ENCODE measurements at regions not wholly inside any gene's neighbourhood (a gene's known extent, or its start where the extent isn't known, plus 50 kb on each side); places are given as distances from the start of the nearest gene placed in this dataset.

DNA sequence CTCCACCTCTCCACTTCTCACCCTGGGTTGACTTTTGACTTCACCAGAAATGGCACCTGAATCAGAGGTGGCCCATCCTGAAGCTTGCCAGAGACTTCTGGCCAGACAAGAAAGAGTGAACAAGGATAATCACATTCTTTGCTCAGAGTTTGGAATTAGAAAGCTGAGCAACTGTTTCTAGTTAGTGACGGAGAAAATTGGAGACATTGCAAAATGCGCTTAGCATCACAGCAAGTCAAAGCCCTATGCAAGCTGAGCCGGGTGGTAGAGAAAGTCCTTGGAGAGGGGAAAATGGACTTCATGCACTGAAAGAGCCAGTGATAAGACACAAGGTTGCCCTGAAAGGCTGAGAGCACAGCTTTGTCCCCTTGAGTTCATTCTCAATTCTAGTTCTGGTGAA lies 161.8 kb downstream of the PAH start:
- Histone ChIP-seq H3K27ac (ENCODE audit: low read length) (no peak overlapping the region), H3K36me3 (ENCODE audit: insufficient read depth, low read depth, low read length) (no peaks in the 10 kb centered on the region), H3K27me3 (ENCODE audit: insufficient read depth, low read length) (no peaks in the 10 kb centered on the region), H3K4me1 (ENCODE audit: insufficient read depth, low read length) (no peaks in the 10 kb centered on the region), H3K9ac (ENCODE audit: low read depth, low read length) (no peak overlapping the region), H3K4me3 (ENCODE audit: low read length) (no peak overlapping the region), H3K9me3 (ENCODE audit: insufficient read depth, low read depth, low read length) (no peaks in the 10 kb centered on the region)

DNA sequence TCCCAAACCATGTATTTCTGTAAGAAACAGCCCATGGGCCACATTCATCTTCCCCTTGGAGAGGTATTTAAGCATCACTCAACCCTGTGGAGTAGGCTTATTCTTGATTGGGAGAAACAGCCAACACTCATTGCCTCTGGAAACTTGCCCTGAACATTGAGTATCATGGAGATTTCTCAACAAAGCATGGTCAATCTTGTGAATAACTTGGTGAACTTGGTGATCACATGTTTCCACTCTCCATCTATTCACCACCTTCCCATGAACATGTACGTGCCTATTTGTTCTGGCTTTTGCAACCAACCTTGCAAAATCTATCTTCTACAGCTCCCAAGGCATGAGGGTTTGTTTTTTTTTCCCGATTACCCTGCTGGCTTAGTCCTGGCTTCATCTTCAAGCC lies 163.2 kb downstream of the PAH start:
- H3K27ac ChIP-seq (ENCODE audit: low read length): no peak overlapping the region
- H3K9ac ChIP-seq (ENCODE audit: low read depth, low read length): no peak overlapping the region
- no peaks in the 10 kb centered on the region for H3K4me1 ChIP-seq (ENCODE audit: insufficient read depth, low read length)
- H3K9me3 ChIP-seq (ENCODE audit: insufficient read depth, low read depth, low read length): no peaks in the 10 kb centered on the region
- no peaks in the 10 kb centered on the region for H3K36me3 ChIP-seq (ENCODE audit: insufficient read depth, low read depth, low read length)
- no peaks in the 10 kb centered on the region for H3K27me3 ChIP-seq (ENCODE audit: insufficient read depth, low read length)
- no peak overlapping the region for H3K4me3 ChIP-seq (ENCODE audit: low read length)

DNA sequence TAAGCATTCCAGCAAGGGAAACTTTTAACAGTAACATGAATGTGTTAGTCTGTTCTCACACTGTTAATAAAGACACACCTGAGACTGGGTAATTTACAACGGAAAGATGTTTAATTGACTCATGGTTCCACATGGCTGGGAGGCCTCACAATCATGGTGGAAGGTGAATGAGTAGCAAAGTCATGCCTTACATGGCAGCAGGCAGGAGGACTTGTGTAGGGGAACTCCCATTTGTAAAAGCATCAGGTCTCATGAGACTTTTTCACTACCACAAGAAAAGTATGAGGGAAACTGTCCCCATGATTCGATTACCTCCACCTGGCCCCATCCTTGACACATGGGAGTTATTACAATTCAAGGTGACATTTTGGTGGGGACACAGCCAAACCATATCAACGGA lies 168.3 kb downstream of the PAH start:
- Histone ChIP-seq H3K4me1 (ENCODE audit: insufficient read depth, low read length) (no peaks in the 10 kb centered on the region), H3K36me3 (ENCODE audit: insufficient read depth, low read depth, low read length) (no peaks in the 10 kb centered on the region), H3K9ac (ENCODE audit: low read depth, low read length) (no peak overlapping the region), H3K27me3 (ENCODE audit: insufficient read depth, low read length) (no peaks in the 10 kb centered on the region), H3K27ac (ENCODE audit: low read length) (no peak overlapping the region), H3K4me3 (ENCODE audit: low read length) (no peak overlapping the region), H3K9me3 (ENCODE audit: insufficient read depth, low read depth, low read length) (no peaks in the 10 kb centered on the region)

DNA sequence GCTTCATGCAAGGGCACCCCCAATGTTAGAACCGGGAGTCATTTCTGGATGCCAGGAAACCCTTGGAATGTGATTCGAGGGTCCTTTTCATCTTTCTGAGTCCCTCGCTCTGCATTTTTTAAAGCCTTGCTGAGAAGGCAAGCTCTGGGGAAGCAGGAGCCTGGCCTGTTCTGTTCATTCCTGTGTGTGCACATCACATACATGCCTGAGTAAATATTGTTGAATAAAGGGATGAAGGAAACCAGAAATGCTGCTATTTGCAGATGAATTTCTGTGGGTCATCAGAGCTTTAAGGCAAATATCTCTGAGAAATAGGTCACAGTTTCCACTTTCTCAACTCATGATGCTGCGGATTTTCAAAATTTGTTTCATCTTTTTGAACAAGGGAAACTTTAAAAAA lies 170.1 kb downstream of the PAH start:
- H3K36me3 ChIP-seq (ENCODE audit: insufficient read depth, low read depth, low read length): no peaks in the 10 kb centered on the region
- no peaks in the 10 kb centered on the region for H3K4me1 ChIP-seq (ENCODE audit: insufficient read depth, low read length)
- H3K9me3 ChIP-seq (ENCODE audit: insufficient read depth, low read depth, low read length): no peaks in the 10 kb centered on the region
- H3K4me3 ChIP-seq (ENCODE audit: low read length): no peak overlapping the region
- no peak overlapping the region for H3K27ac ChIP-seq (ENCODE audit: low read length)
- H3K27me3 ChIP-seq (ENCODE audit: insufficient read depth, low read length): no peaks in the 10 kb centered on the region
- H3K9ac ChIP-seq (ENCODE audit: low read depth, low read length): no peak overlapping the region

DNA sequence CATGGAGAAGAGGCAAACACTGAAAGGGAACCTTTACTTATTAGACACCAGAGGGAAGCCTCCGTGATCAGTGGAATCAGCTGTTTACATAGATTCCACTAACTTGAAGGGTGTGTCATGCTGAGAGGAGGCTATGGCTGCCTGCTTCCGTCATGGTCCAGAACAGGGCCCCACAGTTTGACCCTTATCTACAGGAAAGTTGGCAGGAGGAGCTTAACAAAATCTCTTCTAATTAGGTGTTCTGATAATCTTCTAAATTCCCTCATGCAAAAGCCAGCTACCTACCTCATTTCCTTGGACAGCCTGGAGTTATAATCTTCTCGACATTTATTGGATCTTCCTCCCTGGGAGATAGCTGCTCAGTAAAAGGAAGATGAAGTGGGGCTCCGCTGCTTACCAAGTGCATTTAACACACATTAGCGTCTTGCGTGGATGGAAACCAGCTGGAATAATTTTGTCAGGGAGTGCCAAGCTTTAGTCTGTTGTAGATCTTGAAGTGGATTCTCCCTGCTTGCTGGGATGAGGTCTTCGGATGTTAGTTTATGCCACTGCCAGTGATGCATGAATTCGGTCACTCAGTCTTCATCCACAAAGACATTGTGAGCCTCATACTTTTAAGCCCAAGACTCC lies 171.0 kb downstream of the PAH start:
- no peak overlapping the region for H3K27ac ChIP-seq (ENCODE audit: low read length)
- H3K36me3 ChIP-seq (ENCODE audit: insufficient read depth, low read depth, low read length): no peaks in the 10 kb centered on the region
- no peaks in the 10 kb centered on the region for H3K4me1 ChIP-seq (ENCODE audit: insufficient read depth, low read length)
- H3K9ac ChIP-seq (ENCODE audit: low read depth, low read length): no peak overlapping the region
- no peak overlapping the region for H3K4me3 ChIP-seq (ENCODE audit: low read length)
- H3K27me3 ChIP-seq (ENCODE audit: insufficient read depth, low read length): no peaks in the 10 kb centered on the region
- H3K9me3 ChIP-seq (ENCODE audit: insufficient read depth, low read depth, low read length): no peaks in the 10 kb centered on the region

DNA sequence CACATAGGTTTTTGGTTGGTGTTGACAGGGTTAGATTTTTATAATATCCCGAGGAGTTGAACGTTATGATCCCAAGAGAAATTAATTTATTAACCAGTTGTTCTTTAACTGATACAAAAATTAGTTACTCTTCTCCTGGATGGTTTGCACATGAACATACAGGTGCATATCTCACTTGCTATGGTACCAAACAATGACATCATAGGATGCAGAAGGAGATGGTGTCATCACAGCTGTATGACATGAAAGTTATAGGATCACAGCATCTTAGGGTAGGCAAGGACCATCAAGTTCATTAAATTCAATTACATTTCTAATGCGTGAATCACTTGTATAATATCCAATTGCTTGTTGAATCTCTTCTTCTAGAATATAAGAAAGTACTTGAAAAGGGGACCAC lies 175.8 kb downstream of the PAH start:
- Histone ChIP-seq H3K27me3 (ENCODE audit: insufficient read depth, low read length) (no peaks in the 10 kb centered on the region), H3K4me1 (ENCODE audit: insufficient read depth, low read length) (no peaks in the 10 kb centered on the region), H3K36me3 (ENCODE audit: insufficient read depth, low read depth, low read length) (no peaks in the 10 kb centered on the region), H3K4me3 (ENCODE audit: low read length) (no peak overlapping the region), H3K9me3 (ENCODE audit: insufficient read depth, low read depth, low read length) (peaks cover 3% of the 10 kb centered on the region; the same call in 1 of the 2 replicates), H3K27ac (ENCODE audit: low read length) (no peak overlapping the region), H3K9ac (ENCODE audit: low read depth, low read length) (no peak overlapping the region)

DNA sequence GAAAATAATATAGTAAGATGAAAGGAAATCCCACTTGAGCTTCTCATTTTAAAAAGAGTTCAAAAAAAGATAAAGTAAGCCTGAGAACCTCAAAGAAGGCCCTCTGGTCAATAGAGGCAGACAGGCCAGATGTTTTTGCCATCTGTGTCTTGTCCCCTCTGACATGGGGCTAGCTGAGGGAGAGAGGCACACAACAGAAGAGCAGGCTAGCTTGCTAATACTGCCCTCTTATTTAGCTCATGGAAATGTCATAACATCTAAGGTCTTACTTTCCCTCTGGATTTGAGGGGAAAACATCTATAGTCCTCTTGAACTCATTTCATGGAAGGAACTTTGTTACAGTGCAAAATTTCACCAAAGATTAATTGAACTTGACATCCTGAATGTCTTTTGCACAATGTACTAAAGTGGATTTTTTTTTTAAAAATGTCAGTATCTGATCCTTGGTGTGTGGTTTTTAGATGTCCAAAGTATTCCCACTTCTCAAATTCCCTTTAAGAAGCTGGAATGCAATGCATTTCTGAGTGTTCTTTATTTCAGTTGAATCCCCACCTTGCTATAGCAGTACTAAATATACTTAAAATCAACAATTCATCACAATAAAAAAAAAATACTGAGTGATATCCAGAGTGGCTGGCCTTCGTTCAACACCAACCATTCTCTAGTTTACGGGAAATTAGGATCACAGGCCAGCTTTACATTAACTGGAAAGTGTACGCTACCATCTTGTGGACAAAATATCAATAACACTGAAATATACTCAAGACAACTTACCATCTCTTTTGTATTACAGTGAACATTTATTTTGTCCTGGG lies 176.7 kb downstream of the PAH start:
- Histone ChIP-seq H3K27me3 (ENCODE audit: insufficient read depth, low read length) (no peaks in the 10 kb centered on the region), H3K4me3 (ENCODE audit: low read length) (no peak overlapping the region), H3K9ac (ENCODE audit: low read depth, low read length) (no peak overlapping the region), H3K4me1 (ENCODE audit: insufficient read depth, low read length) (no peaks in the 10 kb centered on the region), H3K27ac (ENCODE audit: low read length) (no peak overlapping the region), H3K9me3 (ENCODE audit: insufficient read depth, low read depth, low read length) (peaks cover 5% of the 10 kb centered on the region; the same call in 1 of the 2 replicates), H3K36me3 (ENCODE audit: insufficient read depth, low read depth, low read length) (no peaks in the 10 kb centered on the region)

DNA sequence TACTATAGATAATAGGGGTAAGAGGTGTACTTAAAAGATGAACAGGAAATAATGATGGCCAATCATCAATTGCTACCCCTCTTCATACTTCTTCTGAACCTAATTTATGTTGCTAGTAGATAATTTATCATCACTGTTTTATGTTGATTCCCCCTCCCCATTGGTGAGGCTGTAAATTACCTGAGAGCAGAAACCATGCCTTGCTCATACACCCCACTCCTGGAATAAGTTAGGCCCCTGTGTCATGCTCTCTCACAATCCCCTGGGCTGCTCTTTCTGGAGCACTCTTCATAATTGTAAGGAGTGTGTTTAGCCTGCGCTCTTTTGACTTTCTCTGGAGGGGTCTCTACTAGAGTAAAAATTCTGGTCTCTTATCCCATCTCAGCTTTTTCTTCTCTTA lies 180.7 kb downstream of the PAH start:
- no peaks in the 10 kb centered on the region for H3K36me3 ChIP-seq (ENCODE audit: insufficient read depth, low read depth, low read length)
- H3K27ac ChIP-seq (ENCODE audit: low read length): no peak overlapping the region
- no peaks in the 10 kb centered on the region for H3K4me1 ChIP-seq (ENCODE audit: insufficient read depth, low read length)
- H3K27me3 ChIP-seq (ENCODE audit: insufficient read depth, low read length): no peaks in the 10 kb centered on the region
- H3K4me3 ChIP-seq (ENCODE audit: low read length): no peak overlapping the region
- no peak overlapping the region for H3K9ac ChIP-seq (ENCODE audit: low read depth, low read length)
- H3K9me3 ChIP-seq (ENCODE audit: insufficient read depth, low read depth, low read length): peaks cover 5% of the 10 kb centered on the region; the same call in 1 of the 2 replicates

DNA sequence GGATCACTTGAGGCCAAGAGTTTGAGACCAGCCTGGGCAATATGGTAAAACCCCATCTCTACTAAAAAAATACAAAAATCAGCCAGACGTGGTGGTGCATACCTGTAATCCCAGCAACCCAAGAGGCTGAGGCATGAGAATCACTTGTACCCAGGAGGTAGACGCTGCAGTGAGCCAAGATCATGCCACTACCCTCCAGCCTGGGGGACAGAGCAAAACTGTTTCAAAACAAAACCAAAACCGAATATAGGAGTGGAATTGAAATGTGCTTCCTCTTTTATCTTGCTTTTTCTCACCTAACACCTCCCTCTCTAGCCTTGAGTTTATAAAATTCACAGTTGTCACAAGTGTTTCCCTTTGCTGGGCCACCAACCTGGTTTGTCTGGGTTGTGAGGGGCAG lies 181.9 kb downstream of the PAH start:
- H3K4me1 ChIP-seq (ENCODE audit: insufficient read depth, low read length): no peaks in the 10 kb centered on the region
- H3K36me3 ChIP-seq (ENCODE audit: insufficient read depth, low read depth, low read length): no peaks in the 10 kb centered on the region
- no peaks in the 10 kb centered on the region for H3K27me3 ChIP-seq (ENCODE audit: insufficient read depth, low read length)
- no peak overlapping the region for H3K27ac ChIP-seq (ENCODE audit: low read length)
- H3K4me3 ChIP-seq (ENCODE audit: low read length): no peak overlapping the region
- H3K9me3 ChIP-seq (ENCODE audit: insufficient read depth, low read depth, low read length): peaks cover 5% of the 10 kb centered on the region; the same call in 1 of the 2 replicates
- H3K9ac ChIP-seq (ENCODE audit: low read depth, low read length): no peak overlapping the region

DNA sequence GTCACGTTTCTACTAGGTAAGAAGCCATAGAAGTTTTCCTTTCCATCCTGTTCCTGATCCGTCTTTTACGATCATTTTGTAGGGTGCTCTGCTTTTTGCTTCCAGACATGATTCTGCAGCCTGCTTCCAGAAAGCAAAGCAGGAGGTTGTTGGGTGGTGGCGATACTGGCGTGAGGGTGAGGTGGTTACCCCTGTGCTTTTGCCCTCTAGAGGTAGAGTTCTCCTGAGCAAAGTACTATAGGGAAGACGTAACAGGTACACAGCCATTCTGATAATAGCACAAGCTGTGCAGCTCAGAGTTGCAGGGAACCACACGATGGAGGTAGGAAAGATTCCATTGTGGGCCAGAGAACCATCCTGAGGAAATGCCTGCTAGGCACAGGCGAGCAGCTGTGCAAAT lies 186.0 kb downstream of the PAH start:
- Histone ChIP-seq H3K9me3 (ENCODE audit: insufficient read depth, low read depth, low read length) (no peaks in the 10 kb centered on the region), H3K27me3 (ENCODE audit: insufficient read depth, low read length) (no peaks in the 10 kb centered on the region), H3K36me3 (ENCODE audit: insufficient read depth, low read depth, low read length) (no peaks in the 10 kb centered on the region), H3K9ac (ENCODE audit: low read depth, low read length) (no peak overlapping the region), H3K27ac (ENCODE audit: low read length) (no peak overlapping the region), H3K4me3 (ENCODE audit: low read length) (no peak overlapping the region), H3K4me1 (ENCODE audit: insufficient read depth, low read length) (no peaks in the 10 kb centered on the region)

DNA sequence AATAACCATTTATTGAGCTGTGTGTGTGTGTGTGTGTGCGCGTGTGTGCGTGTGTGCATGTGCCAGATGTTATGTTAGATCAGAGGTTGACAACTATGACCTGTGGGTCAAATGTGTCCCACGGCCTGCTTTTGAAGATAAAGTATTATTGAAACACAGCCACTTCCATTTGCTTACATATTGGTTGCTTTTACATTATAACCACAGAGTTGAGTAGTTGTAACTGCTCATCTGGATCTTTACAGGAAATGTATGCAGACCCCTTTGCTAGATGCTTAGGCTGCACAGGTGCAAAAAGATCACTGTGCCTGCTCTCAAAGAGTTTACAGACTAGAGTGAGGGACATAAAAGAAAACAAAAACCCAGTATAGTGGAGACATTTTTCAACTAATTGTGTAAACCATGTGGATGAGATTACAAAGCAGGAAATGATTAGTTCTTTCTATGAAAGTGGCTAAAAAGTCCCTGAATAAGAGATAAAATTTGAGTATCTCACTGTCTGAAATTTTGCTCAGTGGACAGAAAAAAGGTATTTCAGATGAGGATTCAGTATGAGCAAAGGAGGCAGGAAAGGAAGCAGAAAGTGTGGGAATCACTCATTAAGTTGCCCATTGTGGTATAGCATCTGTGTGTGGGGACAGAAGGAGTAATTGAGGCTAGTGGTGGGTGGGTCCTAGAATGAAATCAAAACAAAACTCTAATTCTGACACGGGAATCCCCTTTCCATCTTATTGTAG lies 188.4 kb downstream of the PAH start:
- H3K36me3 ChIP-seq (ENCODE audit: insufficient read depth, low read depth, low read length): no peaks in the 10 kb centered on the region
- H3K9ac ChIP-seq (ENCODE audit: low read depth, low read length): no peak overlapping the region
- no peak overlapping the region for H3K4me3 ChIP-seq (ENCODE audit: low read length)
- H3K9me3 ChIP-seq (ENCODE audit: insufficient read depth, low read depth, low read length): no peaks in the 10 kb centered on the region
- no peaks in the 10 kb centered on the region for H3K27me3 ChIP-seq (ENCODE audit: insufficient read depth, low read length)
- no peak overlapping the region for H3K27ac ChIP-seq (ENCODE audit: low read length)
- no peaks in the 10 kb centered on the region for H3K4me1 ChIP-seq (ENCODE audit: insufficient read depth, low read length)

DNA sequence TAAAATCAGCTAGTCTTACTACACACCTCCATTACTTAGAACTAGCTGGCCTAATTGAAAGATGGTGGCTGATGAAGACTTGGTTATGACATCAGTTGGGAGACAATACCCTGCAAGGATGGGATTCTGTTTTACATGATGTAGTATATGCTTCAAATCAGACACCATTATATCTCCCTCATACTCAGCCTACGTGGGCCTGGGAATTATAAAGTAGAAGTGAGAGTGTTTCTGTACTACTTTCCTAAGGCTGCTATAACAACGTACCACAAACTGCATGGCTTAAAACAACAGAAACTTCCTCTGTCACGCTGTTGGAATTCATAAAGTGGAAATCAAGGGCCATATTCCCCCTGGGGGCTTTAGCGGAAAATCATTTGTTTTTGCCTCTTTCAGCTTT lies 190.4 kb downstream of the PAH start:
- no peaks in the 10 kb centered on the region for H3K36me3 ChIP-seq (ENCODE audit: insufficient read depth, low read depth, low read length)

More for the DNA sequence above, 190.4 kb downstream of the PAH start:
- H3K4me1 ChIP-seq (ENCODE audit: insufficient read depth, low read length): 0 out of 2 replicates have a peak, but pooled peaks cover 2% of the 10 kb centered on the region
- H3K4me3 ChIP-seq (ENCODE audit: low read length): no peak overlapping the region
- no peaks in the 10 kb centered on the region for H3K9me3 ChIP-seq (ENCODE audit: insufficient read depth, low read depth, low read length)
- no peak overlapping the region for H3K9ac ChIP-seq (ENCODE audit: low read depth, low read length)
- no peak overlapping the region for H3K27ac ChIP-seq (ENCODE audit: low read length)
- H3K27me3 ChIP-seq (ENCODE audit: insufficient read depth, low read length): no peaks in the 10 kb centered on the region

Data from iPS-20b (cell line).